OCI-LY3 (cell line): ENCODE measurements at regions not wholly inside any gene's neighbourhood (a gene's known extent, or its start where the extent isn't known, plus 50 kb on each side); places are given as distances from the start of the nearest gene placed in this dataset.

Experiments
- H2AFZ ChIP-seq: fragments of 200-600, 300-600 bp; shearing (Covaris generic); 2 replicates; pipeline ENCODE4 v1.6.0; 2014; ENCODE audit warnings: antibody characterized with exemption, low read depth, low read length
- H3K27ac ChIP-seq: fragments of 200-600, 300-600 bp; sonication (generic); 2 replicates; pipeline ENCODE4 v1.5.1; 2014; ENCODE audit warnings: mild to moderate bottlenecking, low read length, moderate library complexity, mixed read lengths
- H3K27me3 ChIP-seq: fragments of 200-600, 300-600 bp; sonication (generic); 2 replicates; pipeline ENCODE4 v1.6.1; 2014; ENCODE audit warnings: low read depth, low read length, mixed read lengths
- H3K36me3 ChIP-seq: fragments of 200-600, 300-600 bp; sonication (generic); replicated peaks from 2 replicates; pipeline ENCODE3; 2014; ENCODE audit warnings: low read depth, low read length, mixed read lengths
- H3K4me1 ChIP-seq: fragments of 300-600, 200-600 bp; sonication (generic); 2 replicates; pipeline ENCODE4 v1.6.1; 2014; ENCODE audit warnings: low read length, mixed read lengths
- H3K4me2 ChIP-seq: fragments of 200-600, 300-600 bp; sonication (generic); 2 replicates; pipeline ENCODE4 v1.6.1; 2014; ENCODE audit warnings: low read length, mixed read lengths
- H3K4me3 ChIP-seq: fragments of 300-600, 200-600 bp; sonication (generic); 2 replicates; pipeline ENCODE4 v1.5.1; 2014; ENCODE audit warnings: antibody characterized with exemption, mild to moderate bottlenecking, low read length, moderate library complexity
- H3K79me2 ChIP-seq: fragments of 300-600, 200-600 bp; shearing (Covaris generic); 2 replicates; pipeline ENCODE4 v1.6.1; 2014; ENCODE audit warnings: mild to moderate bottlenecking, low read length, mixed read lengths
- H3K9ac ChIP-seq: fragments of 300-600, 200-600 bp; shearing (Covaris generic); 2 replicates; pipeline ENCODE4 v1.6.0; 2014; ENCODE audit warnings: mild to moderate bottlenecking, low read length, moderate library complexity
- H3K9me3 ChIP-seq: fragments of 200-600, 300-600 bp; shearing (Covaris generic); 2 replicates; pipeline ENCODE4 v1.6.1; 2014; ENCODE audit warnings: low read length, mixed read lengths; ENCODE audit not compliant: insufficient read depth
- H4K20me1 ChIP-seq: fragments of 200-600, 300-600 bp; sonication (generic); 2 replicates; pipeline ENCODE4 v1.6.1; 2016; ENCODE audit warnings: low read length, mixed read lengths; ENCODE audit not compliant: insufficient read depth
- CTCF ChIP-seq: fragments of 200-600, 300-600 bp; sonication (generic); IDR thresholded peaks from 2 replicates; pipeline ENCODE4 v1.5.1; 2014; ENCODE audit warnings: antibody characterized with exemption, low read length, low read depth
- EZH2phosphoT487 ChIP-seq: fragments of 200-600 bp; shearing (Covaris generic); IDR thresholded peaks from 2 replicates; pipeline ENCODE4 v1.6.1; 2018; ENCODE audit warnings: antibody characterized with exemption, mixed run types, low read depth

- TF ChIP-seq CTCF (no peak), EZH2phosphoT487 (no peak)
- H3K9me3 ChIP-seq, result no peaks in the 10 kb centered on the region
- H2AFZ ChIP-seq, result no peak overlapping the region
- no peaks in the 10 kb centered on the region for H4K20me1 ChIP-seq
- H3K79me2 ChIP-seq, result no peaks in the 10 kb centered on the region
- H3K4me1 ChIP-seq, result no peaks in the 10 kb centered on the region
- no peaks in the 10 kb centered on the region for H3K27me3 ChIP-seq
- no peak overlapping the region for H3K9ac ChIP-seq
- H3K4me2 ChIP-seq, result no peak overlapping the region
- H3K36me3 ChIP-seq, result no peaks in the 10 kb centered on the region
- no peak overlapping the region for H3K27ac ChIP-seq
- no peak overlapping the region for H3K4me3 ChIP-seq
These were observed 507.6 kb upstream of the LARGE1 start for GRCh38 chr22:34427841-34428240.

- Histone ChIP-seq H3K27ac (no peak overlapping the region), H3K4me2 (no peak overlapping the region), H3K4me1 (no peaks in the 10 kb centered on the region), H3K9me3 (no peaks in the 10 kb centered on the region), H3K79me2 (no peaks in the 10 kb centered on the region), H3K36me3 (no peaks in the 10 kb centered on the region), H3K9ac (no peak overlapping the region), H2AFZ (no peak overlapping the region), H3K4me3 (no peak overlapping the region), H4K20me1 (no peaks in the 10 kb centered on the region), H3K27me3 (no peaks in the 10 kb centered on the region)
- TF ChIP-seq EZH2phosphoT487, result no peak
- TF ChIP-seq CTCF, result no peak
These were observed 509.0 kb upstream of the LARGE1 start for GRCh38 chr22:34429314-34429713.

- H3K9me3 ChIP-seq, result no peaks in the 10 kb centered on the region
- H3K9ac ChIP-seq, result no peak overlapping the region
- no peaks in the 10 kb centered on the region for H4K20me1 ChIP-seq
- H3K79me2 ChIP-seq, result no peaks in the 10 kb centered on the region
- no peak overlapping the region for H3K27ac ChIP-seq
- no peak overlapping the region for H3K4me3 ChIP-seq
- H3K4me2 ChIP-seq, result no peak overlapping the region
- H2AFZ ChIP-seq, result no peak overlapping the region
- no peak for TF ChIP-seq CTCF
- TF ChIP-seq EZH2phosphoT487, result no peak
- no peaks in the 10 kb centered on the region for H3K27me3 ChIP-seq
- H3K4me1 ChIP-seq, result no peaks in the 10 kb centered on the region
- no peaks in the 10 kb centered on the region for H3K36me3 ChIP-seq
These were observed 510.1 kb upstream of the LARGE1 start for GRCh38 chr22:34430386-34430785.

GRCh38 chr22:34434371-34434770 lies 514.1 kb upstream of the LARGE1 start:
- Histone ChIP-seq H3K9ac (no peak overlapping the region), H3K27me3 (no peaks in the 10 kb centered on the region), H3K36me3 (no peaks in the 10 kb centered on the region), H3K4me2 (no peak overlapping the region), H3K79me2 (no peaks in the 10 kb centered on the region), H4K20me1 (no peaks in the 10 kb centered on the region), H3K4me1 (no peaks in the 10 kb centered on the region), H2AFZ (no peak overlapping the region), H3K4me3 (no peak overlapping the region), H3K27ac (no peak overlapping the region), H3K9me3 (no peaks in the 10 kb centered on the region)
- TF ChIP-seq EZH2phosphoT487, result no peak
- no peak for TF ChIP-seq CTCF
